ENCODE measurements at regions not wholly inside any gene's neighbourhood (a gene's known extent, or its start where the extent isn't known, plus 50 kb on each side); places are given as distances from the start of the nearest gene placed in this dataset.

DNA sequence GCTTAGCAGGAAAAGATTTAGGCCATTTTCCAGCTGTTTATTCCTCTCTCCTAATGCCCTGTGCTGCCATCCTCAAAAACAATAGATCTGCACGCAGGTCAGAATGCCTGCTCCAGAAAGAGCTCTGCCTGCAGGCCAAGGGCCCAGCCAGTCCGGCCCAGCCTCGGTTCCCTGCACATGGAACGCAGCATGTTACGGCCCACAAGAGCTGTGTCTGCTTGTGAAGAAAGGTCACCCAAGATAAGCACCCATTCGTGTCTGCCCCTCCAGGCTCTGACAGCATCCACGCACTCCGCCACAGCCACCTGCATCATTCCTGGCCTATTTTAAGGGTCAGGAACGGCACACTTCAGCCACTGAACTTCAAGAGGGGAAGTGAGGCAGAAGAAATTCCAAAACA lies 152.2 kb downstream of the SPATA19 start:
- no peak for DNase-seq

DNA sequence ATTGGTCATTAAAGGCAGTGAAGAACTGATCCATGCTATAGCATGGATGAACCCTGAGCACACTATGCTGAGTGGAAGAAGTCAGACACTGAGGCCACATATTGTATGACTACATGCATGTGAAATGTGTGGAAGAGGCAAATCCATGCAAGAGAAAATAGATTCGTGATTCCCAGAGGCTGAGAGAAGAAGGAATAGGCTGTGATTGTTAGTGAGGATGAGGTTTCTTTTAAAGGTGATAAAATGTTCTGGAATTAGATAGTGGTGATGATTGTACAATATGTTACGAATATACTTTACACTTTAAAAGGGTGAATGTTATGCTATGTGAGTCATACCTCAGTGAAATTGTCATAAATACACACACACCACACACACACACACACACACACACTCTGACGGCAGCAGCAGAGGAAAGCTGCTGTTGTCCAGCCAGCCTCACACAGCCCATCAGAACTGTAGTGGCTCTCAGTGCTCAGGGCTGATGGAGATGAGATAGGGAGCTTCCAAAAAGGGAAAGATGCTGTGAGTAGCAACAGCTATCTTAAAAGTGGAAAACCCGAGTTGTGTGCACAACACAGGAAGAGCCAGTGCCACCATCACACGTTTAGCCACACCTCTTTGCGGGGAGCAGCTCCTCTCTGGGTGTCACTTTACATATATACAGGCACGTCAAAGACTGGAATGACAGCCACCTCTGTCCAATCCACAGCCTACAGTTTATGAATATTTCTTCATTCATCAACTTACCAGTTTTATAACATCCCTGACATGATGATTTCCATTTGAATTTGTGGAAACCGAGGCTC lies 153.0 kb downstream of the SPATA19 start:
- no peak for DNase-seq

DNA sequence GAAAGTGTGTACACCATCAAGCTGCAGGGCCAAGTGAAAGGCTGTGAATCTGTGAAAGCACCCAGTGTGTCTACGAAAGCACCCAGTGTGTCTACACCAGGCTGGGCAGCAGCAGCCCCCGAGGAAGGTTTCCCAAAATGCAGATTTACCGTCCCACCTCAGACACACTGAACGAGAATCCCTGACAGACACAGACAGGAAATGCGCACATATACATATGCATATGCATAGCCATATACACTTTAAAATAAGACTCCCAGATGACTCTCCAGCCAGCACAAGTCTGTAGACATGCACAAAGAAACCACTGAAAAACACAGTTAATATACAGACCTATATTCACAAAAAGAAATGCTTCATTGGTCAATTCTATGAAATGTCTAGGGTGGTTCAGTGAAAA lies 155.5 kb upstream of the OPCML start:
- DNase-seq: no peak

DNA sequence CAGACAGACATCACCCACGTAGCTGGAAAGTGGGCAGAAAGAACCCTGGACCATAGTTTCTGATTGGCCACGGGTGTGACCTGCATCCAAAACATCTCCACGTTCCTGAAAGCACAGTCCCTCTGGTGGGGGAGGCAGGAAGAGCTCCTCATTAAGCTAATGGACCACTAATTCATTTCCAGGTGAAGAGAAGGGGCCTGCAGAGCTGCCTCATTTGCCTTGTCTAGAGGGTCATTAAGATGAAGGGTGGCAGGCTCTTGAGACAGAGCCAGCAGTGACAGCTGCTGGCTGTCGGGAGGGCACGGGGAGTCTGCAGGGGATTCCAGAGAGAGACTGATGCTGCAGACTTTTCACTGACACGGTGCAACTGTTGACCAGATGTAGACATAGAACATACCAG lies 149.6 kb upstream of the OPCML start:
- no peak for DNase-seq

DNA sequence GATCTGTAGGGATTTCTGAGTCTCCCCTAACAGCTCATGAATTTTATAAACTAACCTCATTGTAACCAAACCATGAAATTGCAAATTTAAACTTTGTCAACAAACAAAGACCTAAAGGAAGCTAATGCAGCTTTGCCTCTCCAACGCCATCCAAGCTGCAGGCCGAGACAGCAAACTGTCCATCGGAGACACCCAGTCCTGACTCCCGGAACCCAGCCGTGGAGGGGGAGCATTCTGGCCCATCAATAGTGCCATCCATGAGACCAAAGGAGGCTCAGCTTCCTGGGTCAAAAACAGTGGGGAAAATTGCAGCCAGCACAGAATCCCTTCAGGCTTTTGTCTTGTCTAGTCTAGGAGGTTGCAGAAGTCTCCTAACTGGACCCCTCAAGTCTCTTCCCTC lies 147.6 kb upstream of the OPCML start:
- DNase-seq: no peak

DNA sequence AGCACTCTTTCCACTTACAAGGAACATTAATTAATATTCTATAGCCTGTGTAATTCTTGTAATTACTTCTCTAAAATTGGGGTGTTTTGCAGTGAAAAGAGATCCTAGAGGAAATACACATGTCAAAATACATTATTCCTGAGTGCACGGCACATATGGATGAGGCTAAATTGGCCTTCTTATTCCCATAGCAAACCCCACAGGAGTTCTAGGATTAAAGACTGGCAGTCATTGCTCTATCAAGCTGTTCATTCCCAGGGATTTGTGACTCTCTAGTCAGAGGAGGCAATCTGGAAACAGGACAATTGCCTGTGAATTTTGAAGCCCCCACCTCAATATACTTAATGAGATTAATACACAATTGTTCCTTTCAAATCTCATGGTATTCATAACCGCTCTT lies 145.9 kb upstream of the OPCML start:
- no peak for DNase-seq

DNA sequence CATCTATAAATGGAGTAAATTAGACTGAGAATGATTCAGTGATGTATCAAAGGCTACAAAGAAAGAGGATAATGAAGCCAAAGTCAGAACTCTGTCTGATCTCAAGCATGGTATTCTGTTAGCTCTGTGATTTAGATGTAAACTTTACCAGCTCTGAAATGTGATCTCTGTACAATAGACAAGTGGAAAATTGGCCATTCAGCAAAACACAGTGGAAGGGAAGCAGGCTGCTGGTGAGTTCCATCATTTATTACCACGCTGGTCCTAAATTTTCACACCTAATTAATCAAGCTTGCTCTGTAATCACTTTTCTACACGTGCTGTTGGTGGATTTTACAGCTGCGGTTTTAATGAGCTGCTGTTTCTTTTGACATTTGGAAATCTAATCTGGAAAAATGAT lies 145.1 kb upstream of the OPCML start:
- DNase-seq: no peak

DNA sequence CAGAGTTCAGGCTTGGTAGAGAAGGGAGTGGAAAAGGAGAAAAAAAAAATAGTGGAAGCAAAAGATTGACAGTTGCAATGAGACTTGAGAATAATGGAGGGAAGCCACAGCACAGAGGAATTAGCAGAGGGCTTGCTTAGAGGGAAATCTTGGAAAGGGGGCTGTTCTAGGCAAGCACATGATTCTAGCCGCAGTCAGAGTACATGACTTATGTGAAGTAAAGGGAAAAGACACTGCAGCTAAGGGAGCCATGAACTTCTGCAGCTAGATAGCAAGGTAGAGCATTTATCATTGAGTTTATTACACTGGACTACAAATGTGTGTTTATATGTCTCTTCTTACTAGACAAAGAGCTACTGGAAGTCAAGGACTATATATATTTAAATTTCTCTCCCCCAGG lies 144.0 kb upstream of the OPCML start:
- DNase-seq: no peak

DNA sequence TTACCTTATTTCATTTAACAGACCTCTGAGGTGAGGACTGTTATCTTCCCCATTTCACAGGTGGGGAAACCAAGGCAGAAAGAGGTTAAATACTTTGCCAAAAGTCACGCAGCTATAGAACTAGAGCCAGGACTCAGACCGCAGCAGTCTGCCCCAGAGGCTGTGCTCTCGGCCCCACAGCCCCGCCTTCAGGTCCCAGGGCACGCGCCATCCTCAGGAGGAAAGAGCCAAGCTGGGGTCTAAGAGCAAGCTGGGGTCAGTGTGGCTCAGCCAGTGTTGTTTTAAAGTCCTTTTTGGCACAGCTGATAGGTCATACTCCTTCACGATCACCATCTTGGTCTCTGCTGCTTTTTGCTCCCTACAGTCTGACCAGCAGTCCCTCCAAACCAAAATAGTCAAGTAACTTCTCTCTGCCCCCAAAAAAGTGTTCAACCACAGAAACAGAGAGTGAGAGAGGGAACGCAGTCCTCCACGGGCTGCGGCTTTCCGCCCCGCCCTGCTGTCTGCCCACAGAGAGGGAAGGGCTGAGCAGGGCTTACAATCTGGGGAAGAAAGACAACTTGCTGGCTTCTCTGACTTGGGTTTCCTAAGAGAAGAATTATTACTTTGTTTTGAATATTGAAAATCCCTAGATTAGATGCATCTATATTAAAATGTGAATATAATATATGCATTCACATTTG lies 137.2 kb upstream of the OPCML start:
- DNase-seq: no peak

DNA sequence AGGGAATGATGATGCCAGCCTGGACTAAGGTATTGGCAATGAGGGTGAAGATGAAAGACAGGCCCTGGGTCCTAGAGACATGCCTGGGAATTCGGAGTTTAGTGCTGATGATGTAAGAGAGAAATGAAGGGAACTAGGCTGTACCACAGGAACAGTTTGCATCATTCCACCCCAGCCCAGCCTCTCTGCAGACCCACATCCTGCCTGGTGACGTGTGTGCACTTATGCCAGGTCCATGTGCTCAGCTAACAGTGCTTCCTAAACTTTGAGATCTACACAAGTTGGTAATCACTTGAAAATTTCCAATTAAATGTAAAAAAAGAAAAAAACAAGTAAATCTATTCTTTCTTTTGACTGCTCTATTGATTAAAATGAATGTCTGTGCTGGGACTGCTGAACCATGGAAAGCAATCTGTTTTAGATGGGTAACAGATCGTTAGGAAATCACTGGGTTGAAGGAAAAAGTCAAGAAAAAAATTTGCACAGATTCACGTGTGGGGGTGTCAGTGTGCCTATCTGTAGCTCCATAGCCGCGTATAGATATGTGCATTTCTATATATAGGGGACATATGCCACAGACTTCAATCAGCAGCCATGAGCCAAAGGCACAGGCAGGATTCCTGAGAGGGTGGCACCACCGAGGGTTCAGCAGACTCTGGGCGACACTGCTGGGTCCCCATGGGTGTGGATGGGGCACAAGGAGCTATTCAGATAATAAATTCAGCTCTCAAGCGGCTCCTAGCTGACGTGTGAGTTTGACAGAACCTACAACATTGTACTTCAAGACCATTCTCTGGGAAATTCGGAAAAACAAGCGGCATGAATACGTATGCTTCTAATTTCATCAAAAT lies 131.1 kb upstream of the OPCML start:
- DNase-seq: no peak

DNA sequence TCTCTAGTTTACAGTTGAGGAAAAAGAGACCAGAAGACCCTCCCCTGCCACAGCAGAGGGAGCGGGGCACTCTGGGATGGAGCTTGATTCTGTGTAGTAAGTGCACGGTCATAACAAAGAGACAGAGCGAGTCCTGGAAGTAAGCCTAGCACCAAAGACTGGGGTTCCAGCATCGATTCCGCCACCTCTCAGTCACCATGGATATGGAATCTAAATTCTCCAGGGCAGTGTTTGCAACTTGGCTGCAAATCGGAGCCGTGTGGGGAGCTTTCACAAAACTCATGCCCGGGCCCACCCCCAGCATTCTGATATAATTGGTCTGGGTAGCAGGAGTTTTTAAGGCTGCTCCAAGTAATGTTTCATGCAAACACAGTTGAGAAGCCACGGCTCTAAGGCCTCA lies 129.5 kb upstream of the OPCML start:
- no peak for DNase-seq

DNA sequence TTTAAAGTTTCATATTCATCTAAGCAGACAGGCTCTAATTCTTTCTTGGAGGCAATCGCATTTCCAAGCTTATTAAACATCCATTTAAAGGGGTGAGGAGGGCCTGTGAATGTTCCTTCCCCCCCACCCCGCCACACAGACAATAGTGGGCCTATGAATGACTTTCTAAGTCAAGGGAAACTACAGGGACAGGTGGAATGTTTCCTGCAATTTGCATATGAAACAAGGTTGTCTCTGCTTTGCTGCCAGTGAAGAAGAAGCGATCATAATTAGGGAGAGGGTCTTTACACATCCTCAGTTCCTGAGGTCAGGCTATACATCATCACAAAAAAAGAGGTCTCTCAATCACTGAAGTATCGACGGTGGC lies 127.9 kb upstream of the OPCML start:
- no peak for DNase-seq

DNA sequence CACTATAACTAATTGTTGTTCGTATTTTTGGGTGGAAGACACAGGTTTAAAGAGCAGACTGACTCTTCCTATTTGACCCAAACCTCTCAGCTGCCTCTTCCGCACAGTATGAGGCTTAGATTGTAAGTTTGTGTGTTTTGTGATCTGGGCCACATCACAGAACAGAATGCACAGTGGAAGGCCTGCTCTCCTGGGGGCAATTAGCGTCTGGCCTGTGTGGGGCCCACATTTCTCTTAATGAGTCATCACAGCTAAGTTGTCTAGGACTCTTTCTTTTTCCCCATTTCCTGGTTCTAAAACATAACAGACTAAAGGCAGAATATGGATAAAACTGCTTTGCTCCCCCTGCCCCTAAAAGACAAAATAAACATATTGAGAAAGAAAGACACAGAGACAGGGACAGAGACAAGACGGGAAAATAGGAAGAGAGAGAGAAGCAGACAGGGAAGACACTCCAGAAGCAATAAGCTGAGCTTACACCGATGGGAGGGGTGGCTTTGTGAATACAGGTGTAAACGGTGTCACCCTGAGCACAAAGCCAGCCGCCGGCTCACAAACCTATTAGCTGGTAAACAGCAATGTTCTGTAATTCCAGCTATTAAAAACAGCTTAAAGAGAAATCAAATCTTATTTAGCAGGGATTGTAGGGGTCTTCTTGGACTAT lies 127.4 kb upstream of the OPCML start:
- DNase-seq: no peak

DNA sequence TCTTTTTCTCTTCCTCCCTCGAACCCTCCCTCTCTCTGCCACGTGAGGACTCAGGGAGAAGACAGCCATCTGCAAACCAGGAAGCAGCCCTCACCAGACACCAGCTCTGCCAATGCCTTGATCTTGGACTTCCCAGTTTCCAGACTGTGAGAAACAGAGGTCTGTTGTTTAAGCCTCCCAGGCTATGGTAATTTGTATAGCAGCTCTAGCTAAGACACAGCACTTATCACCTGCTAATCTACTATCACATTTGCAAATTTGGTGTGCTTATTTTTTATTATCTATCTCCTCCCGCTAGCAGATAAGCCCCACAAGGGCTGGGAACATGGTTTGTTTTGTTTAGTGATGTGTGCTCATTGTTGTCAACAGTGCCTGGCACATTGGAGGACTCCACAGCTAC lies 124.8 kb upstream of the OPCML start:
- no peak for DNase-seq

DNA sequence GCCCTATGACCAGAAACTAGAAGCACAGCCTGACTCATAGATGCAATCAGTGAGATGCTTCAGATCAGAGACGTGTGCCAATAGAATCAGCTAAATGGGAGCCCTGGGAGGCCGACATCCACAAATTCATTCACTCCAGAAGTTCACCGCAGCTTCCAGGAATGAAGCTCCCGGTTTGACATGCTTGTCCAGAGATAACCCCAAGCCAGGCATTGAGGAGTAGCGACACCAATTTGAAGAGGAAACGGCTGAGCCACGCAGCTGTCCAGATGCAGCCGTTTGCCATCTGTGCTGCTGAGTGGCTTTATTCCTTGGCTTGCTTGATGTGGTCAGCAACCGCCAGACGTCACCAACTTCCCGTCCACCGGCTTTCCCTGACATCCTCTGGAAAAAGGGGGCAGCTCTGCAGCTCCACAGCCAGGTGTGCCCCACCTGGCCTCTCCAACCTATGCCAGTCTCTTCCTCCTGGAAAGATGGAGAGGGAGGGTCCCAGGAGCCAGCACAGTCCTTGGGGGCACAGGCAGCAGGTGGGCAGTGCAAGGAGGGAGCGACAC lies 123.9 kb upstream of the OPCML start:
- no peak for DNase-seq

DNA sequence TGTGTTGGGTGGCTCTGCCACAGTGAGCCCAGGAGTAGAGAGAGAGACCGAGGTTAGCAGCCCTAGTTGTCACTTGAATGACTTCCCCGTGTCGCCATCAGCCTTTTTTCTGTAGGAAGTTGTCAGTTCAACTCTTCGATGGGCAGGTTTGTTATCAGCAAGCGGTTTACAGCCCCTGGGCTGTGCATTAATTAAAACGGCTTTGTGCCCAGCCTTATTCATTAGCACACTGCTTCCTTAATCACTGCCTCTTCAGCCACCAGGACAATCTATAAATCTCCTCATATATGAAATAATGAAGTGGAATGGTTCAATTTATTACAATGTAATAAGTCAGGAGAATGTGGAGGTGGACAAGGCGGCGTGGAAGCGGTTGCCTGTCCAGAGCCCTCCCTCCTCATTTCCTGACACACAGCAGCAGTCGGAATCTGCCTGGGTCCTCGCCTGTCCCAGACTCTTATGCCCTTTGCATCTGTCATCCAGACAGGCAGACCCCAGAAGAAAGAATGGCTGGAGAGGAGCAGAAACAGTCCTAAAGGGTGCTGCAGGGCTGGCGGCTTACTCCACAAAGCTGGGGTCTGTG lies 122.4 kb upstream of the OPCML start:
- DNase-seq: no peak

DNA sequence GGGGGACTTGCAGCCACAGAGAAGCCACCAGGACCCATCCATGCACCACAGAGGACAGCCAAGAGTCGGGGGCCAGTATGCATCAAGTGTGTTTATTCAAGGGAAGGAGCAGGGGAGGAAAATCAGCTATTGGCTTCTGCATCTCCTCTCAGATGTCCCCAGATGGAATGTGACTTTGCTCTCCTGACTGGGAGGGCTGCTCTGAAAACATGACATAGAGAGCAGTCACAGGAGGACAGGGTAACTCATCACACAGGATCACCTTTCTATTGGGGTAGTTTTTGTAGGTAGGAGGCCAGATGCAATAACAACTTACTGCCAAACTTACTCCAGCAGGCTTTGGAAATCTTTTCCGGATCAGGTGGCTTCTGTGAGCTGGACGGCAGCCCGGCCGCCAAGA lies 121.0 kb upstream of the OPCML start:
- no peak for DNase-seq

DNA sequence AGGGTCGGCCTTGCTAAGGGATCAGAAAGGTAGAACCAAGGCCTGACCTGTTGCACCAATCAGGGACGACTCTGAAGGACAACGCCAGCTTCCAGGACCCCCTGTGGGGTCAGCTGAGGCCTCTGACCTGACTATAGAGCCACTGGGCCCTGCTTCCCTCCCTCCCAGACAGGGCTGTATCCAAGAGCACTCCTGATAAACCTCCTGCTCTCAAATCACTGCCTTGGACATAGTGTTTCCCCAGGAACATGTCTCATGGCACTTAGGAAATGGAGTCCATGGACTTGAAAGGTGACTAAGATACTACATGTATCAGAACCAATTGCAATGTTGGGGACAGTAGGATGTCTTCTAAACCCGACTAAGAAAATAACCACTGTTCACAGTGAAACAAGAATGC lies 117.8 kb upstream of the OPCML start:
- no peak for DNase-seq

DNA sequence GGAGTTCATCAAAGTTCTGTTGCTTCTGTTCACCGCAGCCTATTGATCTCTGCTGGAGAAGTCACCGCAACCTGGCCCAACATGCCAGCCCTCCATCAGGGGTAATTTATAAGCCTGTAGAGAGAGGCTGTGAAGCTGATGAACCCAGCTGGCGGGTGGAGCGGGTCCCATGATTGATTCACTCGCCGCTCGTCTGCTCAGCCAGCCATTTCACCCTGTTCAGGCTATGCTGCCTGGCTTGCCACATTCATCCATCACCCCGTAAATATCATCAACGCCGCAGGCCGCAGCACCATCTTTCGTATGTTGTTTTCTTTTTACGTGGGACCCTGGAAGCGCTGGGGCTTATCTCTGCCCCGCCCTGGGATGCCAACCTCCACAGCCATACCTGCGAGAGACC lies 116.7 kb upstream of the OPCML start:
- DNase-seq: no peak

DNA sequence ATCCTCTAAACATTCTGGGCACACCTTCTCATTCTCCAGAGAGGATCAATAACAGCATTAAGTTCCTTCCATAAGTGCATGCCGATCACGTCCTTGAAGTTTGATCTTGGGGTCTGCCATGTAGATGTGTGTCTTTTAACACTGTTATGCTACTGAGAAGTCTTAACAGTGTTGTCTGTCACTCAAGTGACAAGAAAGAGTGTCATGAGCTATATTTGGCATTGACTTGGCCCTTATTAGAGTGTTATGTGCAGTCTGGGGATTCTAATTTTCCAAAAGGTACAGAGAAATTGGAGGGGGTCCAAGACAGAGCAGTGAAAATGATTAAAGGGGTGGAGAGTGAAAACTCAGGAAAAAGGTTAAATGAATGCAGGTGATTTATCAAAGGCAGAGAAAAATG lies 107.1 kb upstream of the OPCML start:
- DNase-seq: no peak

DNA sequence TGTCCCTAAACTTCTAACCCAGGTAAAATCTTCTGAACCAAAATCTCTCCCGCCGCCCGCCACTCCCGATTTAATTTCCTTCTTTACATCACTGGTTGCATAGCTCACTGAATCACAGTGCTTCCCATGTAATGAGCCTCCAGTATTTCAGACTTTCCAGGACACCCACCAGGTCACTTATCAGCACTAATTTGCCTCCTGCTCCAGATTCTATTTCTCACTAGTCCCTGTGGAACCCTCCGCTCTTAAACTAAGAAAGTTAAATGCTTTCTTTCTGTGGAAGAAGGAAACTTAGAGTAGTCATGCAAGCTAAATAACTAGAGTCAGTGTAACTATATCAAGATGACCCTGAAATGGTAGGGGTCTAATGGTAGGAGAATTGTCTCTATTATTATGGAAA lies 106.6 kb upstream of the OPCML start:
- no peak for DNase-seq

DNA sequence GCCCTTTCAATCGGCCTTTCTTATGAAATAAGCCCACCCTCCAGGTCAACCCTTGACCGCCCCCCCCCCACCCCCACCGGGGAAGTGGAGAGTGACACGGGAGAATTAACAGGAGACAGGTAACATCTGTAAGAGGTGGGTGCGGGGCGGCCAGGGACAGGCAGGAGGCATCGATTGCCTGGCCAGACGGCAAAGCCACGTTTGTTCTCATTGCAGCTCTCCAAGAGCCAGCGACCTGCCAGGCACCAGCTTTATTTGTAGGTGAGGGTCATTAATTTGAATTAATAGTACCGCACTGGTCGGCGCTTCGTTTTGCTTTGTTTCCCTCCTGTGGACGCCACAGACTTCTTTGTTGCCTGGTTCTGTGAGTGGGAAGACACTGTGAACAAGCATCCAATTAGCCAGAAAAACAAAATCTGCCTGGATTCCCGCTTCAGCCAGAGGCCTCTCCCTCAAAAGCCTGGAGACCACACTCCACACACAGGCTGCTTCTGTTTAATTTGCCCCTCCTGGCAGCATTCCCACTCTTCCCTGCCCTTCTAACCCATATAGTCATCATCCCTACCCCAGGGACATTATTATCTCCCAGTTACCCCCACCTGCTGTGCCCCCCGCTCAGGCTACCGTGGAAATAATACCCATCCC lies 104.5 kb upstream of the OPCML start:
- no peak for DNase-seq

Measured in hematopoietic multipotent progenitor cell treated with erythropoietin and hydrocortisone succinate and interleukin-3 and kit ligand, for 8 days (in vitro differentiated cells).